GM19438 (cell line): ENCODE measurements at regions not wholly inside any gene's neighbourhood (a gene's known extent, or its start where the extent isn't known, plus 50 kb on each side); places are given as distances from the start of the nearest gene placed in this dataset.

Source experiments
- ATAC-seq: cut with Tn5 transposase; IDR thresholded peaks from one replicate; pipeline ENCODE4 v1.9.1; 2021; ENCODE audit warnings: low read depth; ENCODE audit not compliant: unreplicated experiment

- no peak for ATAC-seq
Measured at GRCh38 chr5:6995115-6995514, 281.9 kb downstream of the TENT4A start.

GRCh38 chr5:7000310-7000709, 287.1 kb downstream of the TENT4A start:
- ATAC-seq: no peak

- ATAC-seq: no peak
Measured at GRCh38 chr5:7010591-7010990, 297.4 kb downstream of the TENT4A start.

- ATAC-seq: no peak
Measured at GRCh38 chr5:7012057-7012456, 298.8 kb downstream of the TENT4A start.

GRCh38 chr5:7014611-7015010, 301.4 kb downstream of the TENT4A start:
- ATAC-seq: no peak

- no peak for ATAC-seq
Measured at GRCh38 chr5:7015586-7016256, 302.5 kb downstream of the TENT4A start.

GRCh38 chr5:7016999-7017747, 303.9 kb downstream of the TENT4A start:
- ATAC-seq: no peak

- ATAC-seq: no peak
Measured at GRCh38 chr5:7018198-7018597, 305.0 kb downstream of the TENT4A start.

- no peak for ATAC-seq
Measured at GRCh38 chr5:7018601-7019000, 305.4 kb downstream of the TENT4A start.

- ATAC-seq: no peak
Measured at GRCh38 chr5:7036192-7036835, 323.1 kb downstream of the TENT4A start.

- no peak for ATAC-seq
Measured at GRCh38 chr5:7039074-7039473, 325.8 kb downstream of the TENT4A start.

- no peak for ATAC-seq
Measured at GRCh38 chr5:7040111-7040510, 326.9 kb downstream of the TENT4A start.

GRCh38 chr5:7043797-7044196, 330.6 kb downstream of the TENT4A start:
- ATAC-seq: no peak

- ATAC-seq: no peak
Measured at GRCh38 chr5:7047511-7048261, 334.5 kb downstream of the TENT4A start.

GRCh38 chr5:7050986-7051385, 337.8 kb downstream of the TENT4A start:
- no peak for ATAC-seq

GRCh38 chr5:7053125-7053524, 339.9 kb downstream of the TENT4A start:
- ATAC-seq: no peak

- ATAC-seq: no peak
Measured at GRCh38 chr5:7053528-7054209, 340.4 kb downstream of the TENT4A start.

- ATAC-seq: no peak
Measured at GRCh38 chr5:7066471-7067235, 329.3 kb upstream of the ADCY2 start.

- ATAC-seq: no peak
Measured at GRCh38 chr5:7068156-7068555, 327.8 kb upstream of the ADCY2 start.

GRCh38 chr5:7068899-7069298, 327.0 kb upstream of the ADCY2 start:
- ATAC-seq: no peak
